Esophagus (tissue), 2 donors: ENCODE measurements at regions not wholly inside any gene's neighbourhood (a gene's known extent, or its start where the extent isn't known, plus 50 kb on each side); places are given as distances from the start of the nearest gene placed in this dataset.

ENCODE experiments used
- H3K27ac ChIP-seq, 2 donors: one replicate each; pipeline ENCODE4 v1.5.1; 2013; ENCODE audit warnings: low read depth in 2 of 2, mild to moderate bottlenecking in 2 of 2, inconsistent platforms in 1 of 2, low read length in 1 of 2, moderate library complexity in 1 of 2
- H3K27me3 ChIP-seq, 2 donors: one replicate each; pipeline ENCODE4 v1.6.1; 2013; ENCODE audit warnings: low read length in 2 of 2, control low read depth in 1 of 2, mild to moderate bottlenecking in 1 of 2; ENCODE audit not compliant: insufficient read depth in 2 of 2, control insufficient read depth in 1 of 2
- H3K36me3 ChIP-seq, 2 donors: one replicate each; pipeline ENCODE4 v1.6.1; 2013; ENCODE audit warnings: low read length in 1 of 2; ENCODE audit not compliant: control insufficient read depth in 2 of 2, insufficient read depth in 2 of 2
- H3K4me1 ChIP-seq, 2 donors: one replicate each; pipeline ENCODE4 v1.6.1; 2013; ENCODE audit warnings: low read length in 1 of 2; ENCODE audit not compliant: control insufficient read depth in 2 of 2, insufficient read depth in 2 of 2
- H3K4me3 ChIP-seq, 2 donors: one replicate each; pipeline ENCODE4 v1.5.1; 2013; ENCODE audit warnings: low read length in 2 of 2, mild to moderate bottlenecking in 2 of 2, low read depth in 1 of 2, moderate library complexity in 1 of 2
- H3K9me3 ChIP-seq, 2 donors: one replicate each; pipeline ENCODE4 v1.6.1; 2013; ENCODE audit warnings: mild to moderate bottlenecking in 2 of 2, low read depth in 1 of 2, low read length in 1 of 2, moderate library complexity in 1 of 2; ENCODE audit not compliant: control insufficient read depth in 2 of 2, insufficient read depth in 1 of 2
- WGBS, 2 donors: extraction: QIAGEN DNeasy Blood & Tissue Kit; methylation state at CpG; one replicate each; pipeline ENCODE4 v1.1.7; 2013; 5-methylcytosine and 5-hydroxymethylcytosine counted together
- donor health status: healthy with polysubstance abuse.
- donor health status: Bipolar disorder and iron deficiency.

DNA sequence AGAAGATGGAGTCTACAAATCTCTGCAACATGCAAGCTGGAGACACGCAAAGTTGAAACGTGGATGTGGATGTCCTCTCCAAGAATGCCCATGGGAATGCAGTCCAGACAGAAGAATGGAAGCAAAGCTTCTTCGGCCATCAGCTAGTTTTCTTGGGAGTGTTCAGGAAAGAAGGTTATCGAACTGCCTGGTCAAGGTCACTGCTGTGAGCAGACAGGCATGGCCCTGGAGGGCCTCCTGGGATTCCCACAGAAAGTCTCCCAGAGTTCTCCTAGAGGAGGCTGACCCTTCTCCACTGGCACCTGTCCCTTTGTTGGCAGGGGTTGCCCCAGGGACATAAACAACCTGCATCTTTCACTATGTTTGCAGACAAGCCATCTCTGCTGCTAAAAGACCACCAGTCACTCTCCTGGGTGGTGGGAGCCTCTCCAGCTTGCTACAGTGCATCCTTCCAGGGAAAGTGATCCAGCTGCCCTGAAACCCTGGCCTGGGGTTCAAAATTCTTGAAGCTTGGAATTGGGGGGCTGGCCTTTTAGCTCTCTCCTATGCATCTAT, 265.8 kb downstream of the SYK start:
- H3K4me1 ChIP-seq = peaks cover 0 to 7% of the 10 kb centered on the region in 2 donors
- H3K4me3 ChIP-seq = no peak overlapping the region
- no peaks in the 10 kb centered on the region for H3K9me3 ChIP-seq
- no peak overlapping the region for H3K27ac ChIP-seq
- WGBS, 2 donors = 91 to 93% methylated on average over 4 of the region's 4 CpGs
- H3K27me3 ChIP-seq = no peaks in the 10 kb centered on the region
- H3K36me3 ChIP-seq = no peaks in the 10 kb centered on the region

DNA sequence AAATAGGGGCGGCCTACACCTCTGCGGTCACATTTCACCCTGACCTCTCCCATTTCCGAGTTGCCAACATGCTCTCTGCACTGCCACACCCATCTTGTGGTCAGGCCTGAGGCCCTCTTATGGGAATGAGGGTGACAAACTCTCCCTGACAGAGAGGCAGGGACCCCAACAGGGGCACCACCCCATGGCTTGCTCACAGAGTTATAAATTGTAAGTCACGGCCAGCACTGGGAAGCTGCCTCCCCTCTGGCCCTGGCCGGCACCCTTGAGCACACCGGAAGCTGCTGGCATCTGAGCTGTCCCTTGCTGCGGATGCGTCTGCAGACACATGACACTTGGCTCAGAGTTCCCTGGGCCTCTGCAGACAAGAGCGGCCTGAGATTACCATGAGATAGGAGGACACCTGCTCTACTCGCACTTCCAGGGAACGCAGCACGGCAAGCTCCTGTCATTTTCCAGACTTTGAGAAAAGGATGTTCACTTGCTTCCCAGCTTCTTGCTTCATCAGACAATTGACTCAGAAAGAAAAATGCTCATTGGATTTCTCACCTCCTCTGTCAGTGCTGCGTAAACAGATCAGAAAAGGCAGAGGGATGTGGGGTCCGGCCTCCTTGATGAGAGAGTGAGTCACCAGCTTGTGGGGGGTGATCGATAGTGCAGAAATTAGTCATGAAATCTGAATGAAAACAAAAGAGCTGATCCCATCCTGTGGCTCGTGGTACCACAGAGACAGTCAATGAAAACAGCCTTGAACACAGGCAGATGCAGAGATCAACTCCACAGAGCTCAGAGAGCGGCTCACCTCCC, 269.8 kb downstream of the SYK start:
- Histone ChIP-seq H3K4me3 (no peak overlapping the region), H3K27me3 (no peaks in the 10 kb centered on the region), H3K9me3 (no peaks in the 10 kb centered on the region), H3K27ac (no peak overlapping the region), H3K36me3 (no peaks in the 10 kb centered on the region), H3K4me1 (peaks cover 0 to 7% of the 10 kb centered on the region in 2 donors)
- WGBS, 2 donors = 78 to 79% methylated on average over 17 of the region's 17 CpGs

DNA sequence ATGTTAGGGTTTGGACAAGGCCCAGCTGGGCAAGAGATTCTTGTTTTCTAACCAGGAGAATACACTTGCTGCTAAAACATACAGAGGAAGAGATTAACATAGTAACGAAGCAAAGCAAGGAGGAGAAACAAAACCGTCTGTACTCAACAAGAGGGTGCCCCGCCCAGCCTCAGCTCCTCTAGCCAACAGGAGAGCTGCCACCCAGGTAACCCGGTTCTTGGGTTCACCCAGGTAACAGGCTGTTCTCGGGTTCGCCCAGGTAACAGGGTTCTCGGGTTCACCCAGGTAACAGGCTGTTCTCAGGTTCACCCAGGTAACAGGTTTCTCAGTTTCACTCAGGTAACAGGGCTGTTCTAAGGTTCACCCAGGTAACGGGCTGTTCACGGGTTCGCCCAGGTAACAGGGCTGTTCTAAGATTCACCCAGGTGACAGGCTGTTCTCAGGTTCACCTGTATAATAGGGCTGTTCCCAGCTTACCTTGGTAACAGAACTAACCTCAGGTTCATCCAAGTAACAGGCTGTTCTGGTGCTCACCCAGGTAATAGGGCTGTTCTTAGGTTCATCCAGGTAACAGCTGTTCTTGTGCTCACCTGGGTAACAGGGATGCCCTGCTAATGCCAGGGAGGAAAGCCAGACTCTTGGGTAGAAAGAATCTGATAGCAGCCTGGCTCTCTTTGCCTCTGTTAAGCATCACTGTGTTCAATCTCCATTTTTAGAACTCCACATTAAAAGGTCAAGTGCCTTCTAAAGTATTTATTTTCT, 271.6 kb downstream of the SYK start:
- Histone ChIP-seq H3K27ac (no peak overlapping the region), H3K9me3 (no peaks in the 10 kb centered on the region)
- 60 to 72% methylated on average over 10 of the region's 10 CpGs for WGBS, 2 donors

GRCh38 chr9:91073811-91074771, 272.5 kb downstream of the SYK start:
- Histone ChIP-seq H3K4me3 (no peak overlapping the region), H3K27ac (no peak overlapping the region)
- WGBS, 2 donors = 91% methylated on average over 14 of the region's 14 CpGs

More for the DNA sequence above, 271.6 kb downstream of the SYK start:
- Histone ChIP-seq H3K4me1 (peaks cover 0 to 7% of the 10 kb centered on the region in 2 donors), H3K36me3 (no peaks in the 10 kb centered on the region), H3K27me3 (no peaks in the 10 kb centered on the region), H3K4me3 (no peak overlapping the region)

GRCh38 chr9:91074866-91075265, 273.2 kb downstream of the SYK start:
- H3K4me3 ChIP-seq = no peak overlapping the region
- no peaks in the 10 kb centered on the region for H3K36me3 ChIP-seq
- H3K27ac ChIP-seq = no peak overlapping the region
- WGBS, 2 donors = 93 to 94% methylated on average over 13 of the region's 13 CpGs
- H3K27me3 ChIP-seq = no peaks in the 10 kb centered on the region
- no peaks in the 10 kb centered on the region for H3K9me3 ChIP-seq
- peaks cover 0 to 7% of the 10 kb centered on the region in 2 donors for H3K4me1 ChIP-seq

More at GRCh38 chr9:91073811-91074771, 272.5 kb downstream of the SYK start:
- Histone ChIP-seq H3K9me3 (no peaks in the 10 kb centered on the region), H3K4me1 (peaks cover 0 to 7% of the 10 kb centered on the region in 2 donors), H3K36me3 (no peaks in the 10 kb centered on the region), H3K27me3 (no peaks in the 10 kb centered on the region)

GRCh38 chr9:91075279-91075678, 273.7 kb downstream of the SYK start:
- Histone ChIP-seq H3K4me1 (peaks cover 0 to 7% of the 10 kb centered on the region in 2 donors), H3K27me3 (no peaks in the 10 kb centered on the region), H3K9me3 (no peaks in the 10 kb centered on the region), H3K36me3 (no peaks in the 10 kb centered on the region), H3K4me3 (no peak overlapping the region), H3K27ac (no peak overlapping the region)
- 94% methylated on average over 8 of the region's 8 CpGs for WGBS, 2 donors

DNA sequence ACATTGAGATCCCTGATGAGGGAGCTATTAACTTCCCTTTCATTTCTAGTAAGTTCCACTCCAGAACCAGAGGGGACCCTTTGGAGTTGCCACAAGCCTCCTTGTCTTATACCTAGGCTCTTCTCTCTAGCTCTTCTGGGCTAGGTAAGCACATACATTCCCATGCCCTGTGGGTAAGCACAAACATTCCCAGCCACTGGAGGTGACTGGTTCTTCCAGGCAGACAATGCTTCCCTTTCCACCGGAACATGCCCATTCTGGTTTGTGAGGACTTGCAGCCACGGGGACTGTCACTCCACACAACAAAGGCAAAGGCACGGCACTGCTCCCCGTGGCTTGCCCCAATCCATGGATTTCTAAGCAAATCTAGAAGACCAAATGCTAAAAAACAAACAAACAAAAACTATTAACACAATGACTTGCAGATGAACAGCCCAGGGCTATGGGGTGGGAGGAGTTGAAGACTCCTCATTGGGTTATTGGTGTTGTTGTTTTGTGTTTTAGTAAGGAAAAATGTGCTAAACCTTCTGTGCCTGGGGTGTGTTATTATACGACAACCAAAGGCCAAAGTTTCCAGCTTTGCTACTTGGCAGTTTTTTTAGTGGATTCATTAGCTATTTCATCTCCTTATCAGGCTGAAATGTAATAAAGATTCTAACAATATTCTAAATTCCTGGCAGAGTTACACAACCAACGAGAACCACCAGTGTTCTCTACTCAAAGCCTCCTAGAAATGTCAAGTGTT, 276.2 kb downstream of the SYK start:
- Histone ChIP-seq H3K4me3 (no peak overlapping the region), H3K27ac (no peak overlapping the region), H3K36me3 (no peaks in the 10 kb centered on the region), H3K9me3 (no peaks in the 10 kb centered on the region), H3K4me1 (no peaks in the 10 kb centered on the region), H3K27me3 (no peaks in the 10 kb centered on the region)
- 46 to 63% methylated on average over 6 of the region's 6 CpGs for WGBS, 2 donors

DNA sequence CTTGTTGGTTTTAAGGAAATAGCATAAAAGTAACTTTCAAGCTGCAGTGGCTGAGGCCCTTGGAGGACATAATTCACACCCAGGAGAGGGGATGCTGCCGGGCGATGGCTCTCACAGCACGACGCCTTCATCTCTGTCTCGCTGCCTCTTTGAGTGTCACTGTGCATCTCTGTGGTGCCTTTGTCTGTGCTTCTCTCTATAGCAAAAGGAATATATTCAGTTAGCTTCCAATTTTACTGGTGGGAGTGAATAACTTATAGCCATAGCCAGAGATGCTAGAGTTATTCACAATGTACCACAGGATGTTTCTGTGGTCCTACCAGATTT, 276.7 kb downstream of the SYK start:
- Histone ChIP-seq H3K27ac (no peak overlapping the region), H3K36me3 (no peaks in the 10 kb centered on the region), H3K27me3 (no peaks in the 10 kb centered on the region), H3K4me1 (no peaks in the 10 kb centered on the region), H3K4me3 (no peak overlapping the region), H3K9me3 (no peaks in the 10 kb centered on the region)
- 96 to 100% methylated on average over 5 of the region's 5 CpGs for WGBS, 2 donors
